ENCODE measurements at regions not wholly inside any gene's neighbourhood (a gene's known extent, or its start where the extent isn't known, plus 50 kb on each side); places are given as distances from the start of the nearest gene placed in this dataset.

GRCh38 chr7:84390845-84391244, 196.3 kb upstream of the SEMA3A start:
- no peak for TF ChIP-seq CTCF (IDR thresholded peaks at IDR 0.05)
- no peak for TF ChIP-seq POLR2A (IDR thresholded peaks at IDR 0.05)
